ENCODE measurements at regions not wholly inside any gene's neighbourhood (a gene's known extent, or its start where the extent isn't known, plus 50 kb on each side); places are given as distances from the start of the nearest gene placed in this dataset.
"Not testable (repeated sequence)": the region's sequence is repeated elsewhere in the genome, so short reads cannot be mapped to it uniquely, and the experiment has no call there.

DNA sequence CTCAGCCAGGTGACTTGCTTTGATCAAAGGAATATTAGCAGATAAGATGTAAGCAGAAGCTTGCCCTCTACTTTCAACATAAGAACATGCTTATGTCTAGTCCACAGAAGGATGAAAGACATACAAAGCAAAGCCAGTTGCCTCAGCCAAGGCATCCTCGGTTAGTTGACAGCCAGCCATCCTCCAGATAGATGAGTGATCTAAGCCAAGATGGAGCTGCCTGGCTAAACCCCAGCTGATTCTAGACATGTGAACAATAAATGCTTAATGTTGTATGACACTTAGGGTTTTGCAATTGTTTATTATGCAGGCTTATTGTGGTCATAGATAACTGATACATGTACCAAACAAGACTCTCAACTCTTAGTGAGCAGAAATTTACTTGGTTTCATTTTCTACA is 157.6 kb upstream of the TMTC2 start:
- DNase-seq, result no peak

DNA sequence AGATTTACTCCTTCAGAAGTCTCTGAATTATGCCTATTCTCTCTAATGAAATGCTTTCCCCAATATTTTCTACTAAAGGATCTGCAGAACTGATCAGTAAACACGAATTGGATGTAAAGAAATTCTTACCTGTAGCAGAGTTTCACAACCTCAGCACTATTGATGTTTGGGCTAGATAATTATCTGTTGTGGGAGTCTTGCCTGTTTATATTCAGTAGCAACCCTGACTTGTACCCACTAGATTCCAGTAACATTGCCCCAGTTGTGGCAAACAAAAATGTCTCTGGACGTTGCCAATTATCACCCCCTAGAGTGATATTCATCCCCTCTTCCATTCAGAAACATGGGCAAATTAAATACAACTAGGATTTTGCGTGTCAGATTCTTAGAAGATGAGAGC is 156.8 kb upstream of the TMTC2 start:
- no peak for DNase-seq

DNA sequence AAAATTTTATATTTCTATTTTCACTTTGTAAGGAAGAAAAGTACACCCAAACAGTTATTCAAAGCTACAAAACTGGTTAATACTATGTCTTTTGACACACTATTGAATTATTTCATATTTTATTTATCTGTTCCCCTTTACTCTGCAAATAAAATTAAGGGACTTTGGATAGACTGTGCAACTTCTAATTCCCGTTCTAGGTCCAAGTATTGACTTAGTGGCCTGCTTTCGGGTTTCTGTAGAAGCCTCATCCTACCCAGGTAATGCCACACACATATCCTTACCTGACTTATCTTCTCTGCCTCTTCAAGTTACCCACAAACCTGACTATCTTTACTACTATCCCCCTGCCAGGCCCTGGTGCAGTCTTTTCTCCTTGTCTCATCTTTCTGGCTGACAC is 156.3 kb upstream of the TMTC2 start:
- no peak for DNase-seq

DNA sequence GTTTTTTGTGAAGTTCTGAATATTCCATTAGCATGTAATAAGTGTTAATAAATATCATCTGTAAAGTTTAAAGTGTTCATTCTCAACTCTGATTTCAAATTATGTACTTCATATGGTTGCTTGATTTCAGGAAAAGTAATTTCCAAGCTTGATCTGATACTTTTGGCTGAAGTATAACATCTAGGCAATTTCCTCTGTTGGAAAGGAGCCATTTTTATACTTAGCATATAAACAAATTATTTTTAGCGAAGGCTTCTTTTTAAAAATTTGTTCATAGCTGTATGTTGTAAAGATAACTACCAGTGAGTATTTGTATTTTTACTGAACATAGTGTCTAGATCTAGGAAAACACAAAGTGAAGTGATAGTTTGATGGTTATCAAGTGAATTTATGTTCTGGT is 153.4 kb upstream of the TMTC2 start:
- DNase-seq, result no peak

DNA sequence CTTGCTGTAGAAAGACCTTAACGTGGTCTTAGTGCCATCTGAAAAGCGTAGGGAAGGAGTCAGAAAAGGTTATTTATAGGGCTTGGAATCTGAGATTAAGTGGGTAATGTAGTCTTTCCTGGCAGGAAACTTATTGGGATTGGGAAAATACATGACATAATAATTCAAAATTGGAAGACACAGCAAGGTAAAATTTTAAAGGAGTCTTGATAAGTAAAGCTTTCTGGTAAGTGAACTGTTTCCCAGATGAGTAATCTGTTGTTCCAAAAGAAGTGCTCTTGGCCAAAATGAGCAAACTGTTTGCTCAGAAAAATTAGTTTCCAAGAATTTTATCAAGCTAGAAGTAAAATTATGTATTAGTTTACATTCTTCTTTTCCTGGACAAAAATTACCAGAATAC is 149.3 kb upstream of the TMTC2 start:
- no peak for DNase-seq

DNA sequence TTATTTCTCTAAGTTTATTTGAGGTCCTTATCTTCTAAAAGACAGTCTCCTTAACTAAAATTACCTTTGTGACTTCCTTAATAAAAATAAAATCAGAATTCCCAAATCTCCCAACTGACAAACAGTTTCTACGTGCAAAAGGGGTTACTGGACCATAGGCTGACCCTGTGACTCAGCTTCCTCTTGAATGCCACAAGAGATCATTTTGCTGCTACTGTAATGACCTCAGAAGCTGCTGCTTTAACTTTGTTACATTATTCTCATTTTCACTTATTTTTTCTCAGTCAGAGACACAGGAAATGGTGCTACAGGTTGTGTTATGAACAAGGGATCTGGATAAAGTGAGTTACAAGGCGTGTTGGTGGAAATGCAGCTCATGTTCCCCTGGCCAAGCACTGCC is 132.2 kb upstream of the TMTC2 start:
- no peak for DNase-seq

DNA sequence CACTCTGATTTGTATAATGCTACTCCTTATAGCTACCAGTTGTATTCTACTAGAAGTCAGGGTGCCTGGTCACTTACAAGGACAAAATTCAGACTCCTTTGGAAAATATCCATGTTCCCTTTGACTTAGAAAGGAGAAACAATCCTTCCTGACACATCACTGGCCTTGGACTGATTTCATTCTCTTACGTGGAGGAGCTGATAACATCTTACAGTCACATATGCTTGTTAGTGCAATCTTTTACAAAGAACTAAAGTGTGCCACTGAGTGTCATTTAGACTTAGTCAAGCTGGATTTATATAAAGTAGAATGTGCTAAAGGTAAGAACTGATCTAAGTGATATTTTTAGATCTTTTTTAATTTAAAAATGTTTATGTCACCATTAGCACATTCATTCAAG is 131.0 kb upstream of the TMTC2 start:
- no peak for DNase-seq

DNA sequence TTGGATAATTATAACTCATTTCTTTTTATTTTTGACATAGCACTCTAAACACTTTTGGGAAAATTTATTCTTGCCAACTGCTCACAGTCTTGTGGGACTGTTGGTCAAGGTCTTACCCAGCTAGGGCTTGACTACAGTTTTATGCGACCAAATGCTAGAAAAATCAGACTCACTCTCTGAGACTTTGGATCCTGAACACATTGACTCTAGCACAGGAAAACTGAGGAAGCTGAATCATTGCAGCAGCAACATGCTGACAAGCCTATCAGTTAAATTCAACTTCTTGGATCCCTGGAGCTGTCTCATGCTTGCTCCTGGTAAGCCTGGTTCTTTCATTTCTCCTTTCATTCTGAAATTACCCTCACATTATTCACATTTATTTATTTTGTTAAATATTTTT is 120.7 kb upstream of the TMTC2 start:
- no peak for DNase-seq

DNA sequence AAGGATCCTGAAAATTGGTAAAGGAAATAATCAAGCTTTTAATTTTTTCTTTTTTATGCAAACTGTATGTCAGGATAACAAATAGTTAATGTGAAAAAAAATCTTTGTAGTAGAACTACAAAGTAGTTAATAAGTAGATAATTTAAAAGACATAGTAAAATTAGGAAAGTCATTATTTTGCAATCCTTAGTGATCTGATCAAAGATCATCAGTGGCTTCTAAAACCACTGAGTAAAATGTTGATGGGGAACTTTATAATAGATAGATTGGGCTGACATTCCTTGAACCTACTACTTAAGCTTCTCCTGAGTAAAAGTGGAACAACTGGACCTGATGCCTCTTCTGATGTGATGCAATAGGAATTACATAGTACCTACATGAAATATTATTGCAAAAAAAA is 119.0 kb upstream of the TMTC2 start:
- DNase-seq, result no peak

DNA sequence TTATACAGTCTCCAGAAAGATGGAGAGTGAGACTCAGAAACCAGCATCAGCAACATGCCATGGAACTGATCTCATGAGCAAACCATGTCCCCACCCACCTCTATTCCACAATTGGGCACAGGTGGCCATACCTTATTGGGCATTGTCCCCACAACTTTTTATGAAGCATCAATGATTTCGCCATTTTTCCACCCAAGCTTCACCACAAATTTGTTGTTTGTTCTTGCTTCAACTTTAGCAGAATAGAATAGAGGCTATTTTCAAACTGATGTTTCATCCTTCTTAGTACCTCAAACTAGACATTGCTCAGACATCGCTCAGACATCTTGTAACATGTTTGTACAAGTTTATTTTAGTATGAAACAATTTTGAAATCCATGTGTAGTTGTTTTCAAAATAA is 112.5 kb upstream of the TMTC2 start:
- DNase-seq, result no peak

DNA sequence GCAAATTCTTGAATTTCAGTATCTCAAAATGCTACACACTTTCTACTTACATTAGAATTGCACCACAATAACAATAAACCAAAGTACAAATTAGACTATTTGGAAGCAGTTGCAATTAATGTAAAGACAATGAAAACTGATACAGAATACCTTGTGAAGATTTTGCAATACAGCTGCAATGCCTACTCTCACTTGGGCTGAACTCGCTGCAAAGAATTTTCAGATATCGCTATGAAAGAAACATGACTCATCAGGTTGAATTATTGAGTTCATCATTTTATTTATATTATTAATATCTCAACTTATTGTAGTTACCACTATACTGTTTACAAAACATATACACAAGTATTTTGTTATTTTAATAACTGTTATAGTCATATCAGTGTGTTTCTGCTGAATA is 108.0 kb upstream of the TMTC2 start:
- DNase-seq, result no peak

DNA sequence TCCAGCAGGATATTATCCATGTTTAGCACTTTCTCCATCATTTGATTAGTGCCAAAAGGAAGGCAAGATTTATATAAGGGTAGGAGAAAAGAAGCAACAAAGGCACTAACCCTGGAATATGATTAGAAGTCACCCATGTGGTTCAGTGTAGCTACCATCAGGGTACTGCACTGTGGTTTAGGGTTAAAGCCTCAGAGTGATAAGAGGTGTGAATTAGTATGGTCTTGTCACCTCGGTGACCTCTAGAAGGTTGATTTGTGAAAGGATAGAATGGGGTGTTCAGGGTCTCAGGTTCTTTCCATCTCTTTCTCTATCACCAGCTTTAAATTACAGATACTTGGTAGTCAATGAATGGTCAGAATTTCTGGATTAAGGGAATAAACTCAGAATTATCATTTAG is 103.0 kb upstream of the TMTC2 start:
- DNase-seq, result no peak

DNA sequence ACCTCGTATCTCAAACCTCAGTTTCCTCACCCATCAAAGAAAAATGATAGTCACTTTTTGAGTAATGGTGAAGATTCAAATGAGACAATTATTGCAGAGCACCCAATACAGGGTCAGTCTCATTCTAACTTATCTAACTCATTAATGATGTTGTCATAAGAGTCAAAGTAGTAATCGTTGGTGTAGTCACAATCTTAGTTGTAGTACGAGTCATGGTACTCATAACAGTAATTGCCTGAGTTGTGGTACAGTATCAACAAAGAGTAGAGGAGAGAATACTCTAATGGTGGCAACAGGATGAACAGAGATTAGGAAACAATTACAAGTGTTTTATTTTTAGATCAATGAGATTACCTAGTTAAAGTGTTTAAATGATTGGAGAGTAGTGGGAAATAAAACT is 93.6 kb upstream of the TMTC2 start:
- DNase-seq, result no peak

DNA sequence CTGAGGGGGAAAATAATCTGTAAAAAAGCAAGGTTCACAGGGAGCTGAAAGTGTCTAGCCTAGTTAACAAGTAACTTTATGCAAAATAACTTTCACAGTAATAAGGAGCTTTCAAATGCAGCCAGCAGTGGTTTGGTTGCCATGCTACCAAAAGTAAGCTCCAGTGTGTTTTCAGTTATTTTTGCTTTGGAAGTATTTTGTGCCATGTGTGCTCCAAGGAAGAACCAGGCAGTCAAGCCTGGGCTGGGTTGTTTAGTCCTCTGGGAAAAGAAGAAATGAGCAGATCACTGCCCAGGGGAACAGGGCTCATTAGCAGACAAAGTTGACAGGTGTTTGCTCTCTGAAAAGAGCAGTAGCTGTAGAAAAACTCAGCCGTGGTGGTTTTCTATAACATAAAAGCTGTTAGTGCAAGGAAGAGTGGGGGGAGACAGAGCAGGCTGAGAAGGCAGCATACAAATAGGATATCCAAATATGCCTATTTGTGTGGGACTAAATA is 92.8 kb upstream of the TMTC2 start:
- peak; percentile 66 for DNase-seq

DNA sequence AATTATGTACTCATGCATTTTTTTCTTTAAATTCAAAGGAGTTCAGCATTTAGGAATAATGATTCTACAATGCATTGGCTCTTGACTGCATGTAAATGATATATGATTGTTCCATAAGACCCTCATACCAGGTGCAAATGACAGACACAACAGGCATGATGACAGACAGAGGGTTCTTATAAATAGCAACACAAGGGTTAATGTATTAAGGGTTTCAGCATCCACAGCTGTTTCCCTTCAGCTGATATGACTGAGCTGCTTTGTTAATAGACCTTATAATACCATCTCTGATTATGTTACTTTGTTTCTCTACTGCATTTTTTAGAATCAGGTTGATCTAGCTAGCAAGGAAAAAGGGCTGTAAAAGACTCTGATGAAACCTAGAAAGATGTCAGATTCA is 90.8 kb upstream of the TMTC2 start:
- no peak for DNase-seq

DNA sequence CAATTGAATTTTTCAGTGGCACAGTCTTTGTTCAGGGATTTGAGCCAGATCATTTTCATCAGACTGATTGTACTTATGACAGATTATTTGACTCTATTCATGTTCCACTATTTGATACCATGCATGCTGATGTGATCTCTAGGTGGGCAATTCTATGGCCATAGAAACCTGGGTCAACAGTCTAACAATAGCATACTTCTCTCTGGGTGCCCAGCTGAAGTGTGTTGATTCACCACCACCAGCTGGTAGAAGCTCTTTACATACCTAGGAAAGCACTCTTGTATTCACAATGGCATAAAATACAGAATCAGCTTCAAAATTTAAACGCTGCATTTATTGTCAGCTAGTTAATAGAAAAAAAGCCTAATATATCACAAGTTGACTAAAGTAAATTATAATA is 90.2 kb upstream of the TMTC2 start:
- no peak for DNase-seq

DNA sequence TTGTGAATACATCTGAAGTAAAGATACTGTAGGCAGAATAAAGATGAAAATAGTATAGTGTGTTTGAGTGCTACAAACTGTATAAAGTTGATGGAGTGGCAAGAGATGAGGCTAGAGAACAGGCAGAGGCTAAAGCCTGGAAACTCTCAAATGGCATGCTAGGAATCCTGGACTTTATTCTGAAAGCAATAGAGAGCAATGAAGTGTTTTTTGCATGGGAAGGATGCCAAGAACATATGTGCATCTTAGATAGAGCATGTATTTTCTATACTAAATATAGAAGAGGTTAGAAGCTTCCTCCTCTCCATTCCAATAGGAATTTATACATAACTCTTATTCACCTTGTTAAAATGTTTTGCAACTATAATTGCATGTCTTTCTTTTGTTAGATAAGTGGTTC is 86.3 kb upstream of the TMTC2 start:
- DNase-seq, result peak; percentile 9

DNA sequence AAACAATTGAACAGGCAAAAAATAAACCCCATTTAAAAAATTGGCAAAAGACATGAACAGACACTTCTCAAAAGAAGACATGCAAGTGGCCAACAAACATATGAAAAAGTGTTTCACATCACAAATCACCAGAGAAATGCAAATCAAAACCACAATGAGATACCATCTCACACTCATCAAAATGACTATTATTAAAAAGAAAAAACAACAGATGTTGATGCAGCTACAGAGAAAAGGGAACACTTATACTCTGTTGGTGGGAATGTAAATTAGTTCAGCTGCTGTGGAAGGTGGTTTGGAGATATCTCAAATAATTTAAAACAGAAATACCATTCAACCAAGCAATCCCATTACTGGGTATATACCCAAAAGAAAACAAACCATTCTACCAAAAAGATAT is 83.1 kb upstream of the TMTC2 start:
- DNase-seq, result not testable (repeated sequence)

DNA sequence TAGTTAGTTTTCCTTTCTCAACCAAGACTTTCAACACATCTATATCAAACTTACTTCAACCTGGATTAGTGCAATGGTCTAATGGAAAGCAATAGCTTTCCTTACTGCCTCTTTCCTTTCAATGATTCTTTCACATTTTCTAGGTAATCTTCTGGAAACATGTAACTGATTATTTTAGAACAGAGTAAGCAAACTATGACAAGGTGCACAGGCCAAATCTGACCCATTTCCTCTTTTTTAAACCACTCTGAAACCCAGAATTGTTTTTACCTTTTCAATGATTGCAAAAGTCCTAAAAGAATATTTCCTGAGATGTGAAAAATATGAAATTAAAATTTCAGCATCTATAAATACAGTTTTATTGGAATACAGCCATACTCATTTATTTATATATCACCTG is 81.6 kb upstream of the TMTC2 start:
- no peak for DNase-seq

DNA sequence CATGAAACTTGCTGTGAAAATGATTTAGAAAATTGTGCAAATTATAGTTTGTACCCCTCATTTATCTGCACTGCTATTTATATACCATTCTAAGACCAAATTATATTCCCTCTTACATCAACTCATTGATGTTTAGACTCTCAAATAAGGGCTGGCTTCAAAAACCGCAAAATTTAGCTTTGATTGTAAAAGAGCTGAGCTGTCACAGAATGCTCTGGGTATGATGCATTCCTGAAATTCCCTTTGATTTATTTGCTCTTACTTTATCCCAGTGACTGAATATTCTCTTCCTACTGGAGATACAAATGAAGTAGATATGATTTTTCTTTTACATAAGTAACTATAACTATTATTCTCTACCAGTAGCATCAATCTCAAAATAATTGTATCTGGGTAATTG is 78.0 kb upstream of the TMTC2 start:
- no peak for DNase-seq

DNA sequence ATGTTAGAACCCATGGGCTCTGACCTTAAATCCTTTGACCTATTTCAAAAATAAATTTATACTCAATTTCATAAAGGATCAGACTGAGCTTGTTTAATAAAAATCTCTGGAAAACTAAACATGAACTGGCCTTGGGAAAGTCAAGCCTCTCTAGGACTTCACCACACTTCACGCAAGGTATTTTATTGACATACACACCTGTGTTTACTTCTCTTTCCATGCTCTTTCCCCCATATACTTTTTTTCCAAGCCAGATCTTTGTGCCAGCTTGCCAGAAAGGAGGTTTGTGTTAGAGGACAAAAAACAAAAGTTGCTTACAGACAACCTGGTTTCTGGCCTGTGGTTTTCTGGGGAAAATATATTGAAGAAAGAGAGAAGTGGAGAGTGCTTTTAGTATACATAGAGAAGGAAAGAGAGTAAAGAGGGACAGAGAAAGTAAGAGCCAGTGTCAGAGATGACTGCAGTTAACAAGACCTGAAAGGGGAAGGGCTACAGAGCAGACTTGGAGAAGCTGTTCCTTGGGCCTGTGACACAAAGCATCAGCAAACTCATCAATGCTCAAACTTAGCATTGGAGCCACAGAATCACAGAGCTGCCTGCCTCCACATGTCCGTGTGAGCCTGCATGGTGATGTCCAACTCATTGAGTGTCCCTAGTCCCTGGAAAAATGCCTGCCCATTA is 77.3 kb upstream of the TMTC2 start:
- DNase-seq, result no peak

DNA sequence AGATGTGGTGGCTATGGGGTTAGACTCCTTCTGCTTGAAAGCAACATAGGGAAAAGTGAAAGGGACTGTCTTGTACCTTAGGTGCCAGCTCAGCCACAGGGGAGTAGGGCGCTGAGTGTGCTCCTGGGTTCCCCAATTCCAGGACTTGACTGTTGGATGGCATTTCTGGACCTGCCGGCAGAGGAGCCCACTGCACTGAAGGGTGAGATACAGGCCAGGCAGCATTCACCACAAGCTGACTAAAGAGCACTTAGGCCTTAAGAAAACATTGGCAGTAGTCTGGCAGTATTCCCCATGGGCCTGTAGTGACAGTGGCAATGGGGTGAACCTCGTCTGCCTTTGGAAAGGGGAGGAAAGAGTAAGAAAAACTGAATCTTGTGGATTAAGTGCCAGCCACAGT is 67.1 kb upstream of the TMTC2 start:
- DNase-seq, result no peak

DNA sequence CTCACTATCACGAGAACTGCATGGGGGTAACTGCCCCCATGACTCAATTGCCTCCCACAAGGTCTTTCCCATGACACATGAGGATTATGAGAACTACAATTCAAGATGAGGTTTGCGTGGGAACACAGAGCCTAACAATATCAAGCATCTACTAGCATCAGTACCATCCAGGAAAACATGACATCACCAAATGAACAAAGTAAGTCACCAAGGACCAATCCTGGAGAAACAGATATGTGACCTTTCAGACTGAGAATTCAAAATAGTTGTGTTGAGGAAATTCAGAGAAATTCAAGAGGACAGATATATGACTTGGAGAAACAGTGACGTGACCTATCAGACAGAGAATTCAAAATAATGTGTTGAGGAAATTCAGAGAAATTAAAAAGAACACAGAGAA is 65.8 kb upstream of the TMTC2 start:
- no peak for DNase-seq

DNA sequence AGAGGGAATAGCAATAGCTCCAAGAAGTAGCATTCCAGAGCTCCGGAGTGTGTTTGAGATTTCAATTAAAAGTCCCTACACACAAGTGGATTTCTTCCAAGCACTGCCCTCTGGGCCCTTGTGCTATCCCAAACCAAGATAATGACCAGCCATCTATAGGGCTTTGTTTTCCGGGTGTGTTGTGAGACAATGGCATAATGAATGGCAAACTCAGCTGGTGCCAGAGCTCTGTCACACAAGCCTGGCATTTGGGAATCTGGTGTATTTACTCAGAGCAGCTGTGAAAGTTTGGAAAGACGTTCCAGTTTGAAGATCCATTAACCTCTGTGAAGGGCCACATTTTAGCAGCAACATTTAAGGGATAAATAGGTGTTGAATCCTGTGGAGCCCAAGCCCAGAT is 61.2 kb upstream of the TMTC2 start:
- no peak for DNase-seq

DNA sequence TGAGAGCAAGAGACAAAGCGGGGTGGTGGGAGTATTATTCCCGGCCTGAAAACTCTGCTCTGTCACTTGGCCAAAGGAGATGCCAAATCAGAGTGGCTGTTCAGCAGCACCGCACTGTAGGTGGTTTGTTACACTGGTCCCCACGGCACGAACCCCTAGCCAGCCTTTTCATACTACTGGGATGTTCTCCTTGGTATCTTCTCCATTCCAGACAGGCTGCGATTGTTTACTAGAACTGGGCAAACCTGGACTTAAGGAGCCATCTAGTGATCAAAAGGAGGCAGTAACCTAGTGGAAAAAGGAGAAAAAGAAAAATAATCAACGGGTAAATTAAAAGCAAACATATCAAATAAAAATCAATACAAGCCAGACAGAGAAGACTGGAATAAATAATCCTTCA is 58.9 kb upstream of the TMTC2 start:
- DNase-seq, result no peak

Data from NCI-H1694 (cell line).